HG02798 (cell line): ENCODE measurements at regions not wholly inside any gene's neighbourhood (a gene's known extent, or its start where the extent isn't known, plus 50 kb on each side); places are given as distances from the start of the nearest gene placed in this dataset.

Source experiments
- ATAC-seq: cut with Tn5 transposase; IDR thresholded peaks from one replicate; pipeline ENCODE4 v1.9.1; 2021; ENCODE audit warnings: mild to moderate bottlenecking; ENCODE audit not compliant: unreplicated experiment, poor library complexity

- ATAC-seq: no peak
Observed at GRCh38 chr11:119523539-119524157, 100.7 kb upstream of the THY1 start.

DNA sequence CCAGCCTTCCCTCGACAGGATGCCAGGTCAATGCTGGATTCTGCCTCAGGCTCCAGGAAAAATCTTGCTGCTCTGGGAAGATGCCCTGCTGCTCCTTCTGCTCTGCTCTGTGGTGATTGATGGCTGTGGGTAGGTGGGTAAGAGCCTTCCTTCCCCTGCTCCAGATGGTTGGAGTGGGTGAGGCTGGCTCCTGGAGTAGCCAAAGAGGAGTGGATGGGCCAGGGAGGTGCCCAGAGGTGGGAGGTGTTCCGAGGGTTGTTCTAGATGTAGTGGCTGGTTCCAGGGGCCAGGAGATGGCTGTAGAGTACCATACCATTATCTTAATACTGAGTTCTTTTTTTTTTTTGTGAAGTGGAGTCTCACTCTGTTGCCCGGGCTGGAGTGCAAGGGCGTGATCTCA, 99.6 kb upstream of the THY1 start:
- no peak for ATAC-seq

DNA sequence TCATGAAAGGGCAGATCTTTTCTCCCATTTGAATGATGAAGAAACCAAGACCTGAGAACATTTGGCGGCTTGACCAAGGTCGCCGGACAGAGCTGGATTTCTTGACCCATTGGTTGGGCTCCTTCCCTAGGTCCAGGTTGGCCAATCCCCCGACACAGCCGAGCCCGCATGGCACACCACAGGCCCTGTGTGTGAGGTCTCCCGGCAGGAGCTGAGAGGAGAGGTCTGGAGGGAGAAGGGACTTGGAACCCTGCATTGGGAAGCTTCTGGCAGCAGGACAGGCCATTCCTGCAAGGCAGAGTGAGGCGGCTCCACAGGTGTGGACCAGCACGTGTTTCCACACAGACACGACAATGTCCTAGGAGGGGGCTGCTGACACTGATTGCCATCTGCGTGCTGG, 98.6 kb upstream of the THY1 start:
- no peak for ATAC-seq

- ATAC-seq: no peak
Observed at GRCh38 chr11:119520966-119521365, 98.0 kb upstream of the THY1 start.

DNA sequence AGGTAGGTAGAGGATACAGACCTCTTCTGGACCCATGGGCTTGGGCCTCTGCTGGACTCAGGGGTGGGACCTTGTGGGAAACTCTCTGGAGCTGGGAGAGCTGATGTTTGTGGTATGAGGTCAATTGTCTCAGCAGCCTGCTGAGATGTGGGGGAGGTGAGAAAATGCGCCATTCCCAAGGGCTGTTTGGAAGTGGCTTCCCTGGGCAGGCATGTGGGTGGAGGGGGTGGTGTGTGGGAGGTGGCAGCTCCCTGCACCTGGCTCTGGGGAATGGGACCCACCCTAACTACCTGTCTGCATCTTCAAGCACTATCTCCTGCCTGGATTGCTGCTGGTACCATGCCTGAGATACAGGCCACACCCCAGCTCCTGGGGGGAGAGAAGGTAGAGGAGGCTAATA, 97.4 kb upstream of the THY1 start:
- ATAC-seq: no peak

DNA sequence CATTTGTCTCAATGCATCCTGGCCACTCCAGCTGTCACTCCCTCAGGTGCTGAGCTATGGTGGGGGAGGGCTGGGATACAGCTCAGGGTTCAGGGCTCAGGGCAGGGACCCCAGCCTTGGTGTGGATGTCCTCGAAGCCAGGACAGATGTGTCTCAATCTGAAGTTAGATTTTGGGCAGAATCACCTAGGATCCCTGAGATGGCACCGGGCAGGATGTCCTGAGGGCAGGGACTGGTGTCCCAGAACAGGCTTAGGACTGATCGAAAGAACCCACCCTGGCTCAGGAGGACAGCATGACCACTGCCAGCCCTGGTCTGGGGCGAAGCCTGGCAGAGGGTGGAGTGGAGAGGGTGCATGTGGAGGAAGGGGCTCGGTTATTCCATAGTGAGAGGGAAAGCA, 96.8 kb upstream of the THY1 start:
- ATAC-seq: no peak

DNA sequence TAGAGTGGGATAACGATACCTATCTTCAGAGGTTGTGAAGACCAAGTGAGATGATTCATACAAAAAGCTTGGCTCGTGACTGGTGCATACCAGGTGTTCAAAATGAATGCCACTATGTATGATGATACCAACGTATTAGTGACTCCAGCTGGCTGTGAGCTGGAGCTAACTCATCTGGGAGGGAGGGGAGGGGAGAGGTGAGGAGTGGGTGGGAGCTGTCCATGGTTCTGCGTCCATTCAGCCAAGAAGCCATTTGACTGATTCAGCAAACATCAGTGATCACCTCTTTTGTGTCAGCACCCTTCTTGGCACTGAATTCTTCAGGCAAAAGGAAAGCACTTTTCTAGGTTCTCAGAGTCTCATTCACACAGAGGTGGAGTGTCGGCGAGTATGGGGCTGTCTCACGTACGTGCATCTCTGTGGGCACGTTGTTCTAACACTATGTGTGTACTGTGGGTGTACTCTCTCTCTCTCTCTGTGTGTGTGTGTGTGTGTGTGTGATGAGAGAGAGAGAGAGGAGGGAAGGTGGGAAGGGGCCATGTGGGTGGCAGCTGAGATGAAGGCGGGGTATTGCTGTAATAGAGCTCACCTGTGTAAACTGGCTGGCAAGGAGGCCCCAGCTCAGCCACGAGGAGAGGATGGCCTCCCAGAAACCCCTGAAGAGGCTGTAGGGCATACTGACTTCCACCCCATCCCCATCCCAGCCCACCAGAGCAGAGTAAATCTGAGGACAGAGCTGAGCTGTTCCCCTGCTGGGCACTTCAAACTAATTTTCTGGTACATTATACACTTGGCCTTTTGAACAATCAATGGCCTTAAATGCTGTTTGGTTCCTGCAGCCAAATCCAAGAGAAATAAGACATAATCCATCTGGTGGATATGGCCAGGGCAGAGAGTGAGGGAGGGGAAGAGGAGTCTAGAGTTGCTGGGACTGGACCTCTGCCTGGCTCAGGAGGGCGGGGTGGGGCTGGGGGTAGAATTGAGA, 96.1 kb upstream of the THY1 start:
- no peak for ATAC-seq

DNA sequence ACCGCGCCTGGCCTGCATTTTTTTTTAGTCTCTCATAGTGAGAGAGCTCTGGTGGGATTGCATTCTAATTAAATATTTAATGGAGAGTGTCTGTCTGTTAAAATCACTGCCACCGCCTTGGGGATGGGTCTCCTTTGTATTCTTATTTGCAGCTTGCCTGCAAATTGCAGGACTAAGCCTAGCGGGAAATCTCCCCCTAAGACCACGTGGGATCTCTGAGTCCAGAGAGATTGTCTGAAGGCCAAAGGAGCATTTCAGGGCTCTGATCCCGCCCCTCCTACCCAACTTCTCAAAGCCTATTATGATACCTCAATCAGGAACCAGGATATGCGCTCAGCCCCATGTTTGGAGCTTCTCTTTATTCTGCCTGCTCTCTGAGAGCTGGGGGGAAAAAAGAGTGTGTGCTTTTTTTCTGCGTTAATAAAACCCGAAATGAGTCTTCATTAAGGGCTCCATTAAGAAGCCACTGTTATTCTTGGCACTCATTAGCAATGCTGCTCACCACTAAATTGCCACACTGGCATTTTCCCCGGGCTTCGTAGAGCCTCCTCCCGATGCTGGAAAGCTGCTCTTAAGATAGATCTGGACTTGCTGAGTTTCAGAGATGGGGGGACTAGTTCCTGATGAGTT, 92.9 kb upstream of the THY1 start:
- no peak for ATAC-seq

GRCh38 chr11:119513806-119514170, 90.8 kb upstream of the THY1 start:
- ATAC-seq: no peak

GRCh38 chr11:119513131-119513805, 90.3 kb upstream of the THY1 start:
- ATAC-seq: no peak

GRCh38 chr11:119512369-119512768, 89.4 kb upstream of the THY1 start:
- no peak for ATAC-seq

DNA sequence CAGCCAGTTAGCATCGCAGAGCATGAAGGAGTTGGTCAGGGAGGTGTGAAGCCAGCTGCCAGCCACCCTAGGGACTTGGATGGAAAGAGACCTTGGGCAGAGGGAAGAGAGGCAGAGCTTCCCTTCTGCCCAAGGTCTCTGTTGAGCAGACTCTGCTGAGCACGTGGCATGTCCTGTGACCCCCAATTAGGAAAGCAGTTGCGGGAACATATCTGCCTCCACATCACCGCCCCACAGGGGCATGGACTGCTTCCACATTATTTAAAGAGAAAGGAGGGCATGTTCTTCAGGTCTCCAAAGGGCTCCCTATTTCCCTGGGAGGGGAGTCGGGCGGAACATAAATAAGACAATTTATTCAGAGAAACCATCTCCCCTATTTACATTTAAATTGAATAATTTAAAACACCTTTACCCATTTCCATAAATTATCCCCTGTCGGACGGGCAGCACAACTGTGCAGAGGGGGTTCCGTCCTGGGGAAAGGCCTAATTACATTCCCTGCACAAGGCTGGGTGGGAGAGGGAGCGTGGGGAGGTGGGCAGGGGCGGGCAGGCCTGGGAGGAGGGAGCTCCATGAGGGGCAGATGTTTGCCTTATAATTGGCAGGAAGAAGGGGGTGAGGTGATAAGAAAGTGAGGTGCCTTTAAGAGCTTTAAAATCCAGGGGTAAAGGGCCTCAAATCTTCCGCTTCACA, 88.8 kb upstream of the THY1 start:
- ATAC-seq: no peak

GRCh38 chr11:119509969-119510401, 87.0 kb upstream of the THY1 start:
- ATAC-seq: peak; percentile 86

DNA sequence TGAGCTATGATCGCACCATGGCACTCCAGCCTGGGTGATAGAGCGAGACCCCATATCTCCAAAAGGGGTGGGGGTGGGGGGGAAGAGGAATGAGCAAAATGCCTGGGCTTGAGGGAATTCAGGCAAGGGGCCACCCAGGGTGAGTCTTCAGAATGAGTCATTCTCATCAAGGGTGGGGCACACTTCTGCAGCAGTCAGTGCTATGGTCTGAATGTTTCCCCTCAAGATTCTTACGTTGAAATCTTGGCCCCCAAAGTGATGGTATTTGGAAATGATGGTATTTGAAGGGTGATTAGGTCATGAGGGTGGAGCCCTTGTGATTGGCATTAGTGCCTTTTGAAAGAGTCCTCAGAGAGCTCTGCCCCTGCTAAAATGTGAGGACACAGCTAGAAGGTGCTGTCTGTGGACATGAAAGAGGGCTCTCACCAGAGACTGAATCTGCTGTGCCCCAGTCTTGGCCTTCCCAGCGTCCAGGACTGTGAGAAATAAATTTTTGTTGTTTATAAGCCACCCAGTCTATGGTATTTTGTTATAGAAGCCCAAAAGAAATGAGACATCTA, 86.4 kb upstream of the THY1 start:
- no peak for ATAC-seq

GRCh38 chr11:119506436-119506835, 83.5 kb upstream of the THY1 start:
- no peak for ATAC-seq

DNA sequence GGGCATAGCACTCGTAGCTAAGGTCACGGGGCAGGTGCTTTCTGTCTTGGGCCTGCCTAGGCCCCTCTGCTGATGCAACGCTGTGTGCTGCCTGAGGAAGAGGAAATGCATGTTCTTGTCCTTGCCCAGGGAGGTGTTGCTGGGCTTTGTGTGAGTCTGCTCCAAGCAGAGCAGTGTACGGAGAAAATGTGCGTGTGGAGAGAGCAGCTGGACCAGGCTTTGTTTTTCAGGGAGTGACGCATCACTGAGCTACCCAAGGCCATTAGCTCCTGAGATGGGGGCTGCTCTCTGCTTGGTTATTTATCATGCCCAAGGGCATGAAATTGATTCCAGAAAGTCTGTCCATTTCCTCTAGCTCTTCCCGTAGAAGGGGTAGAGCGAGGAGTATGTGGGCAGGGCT, 82.9 kb upstream of the THY1 start:
- no peak for ATAC-seq

DNA sequence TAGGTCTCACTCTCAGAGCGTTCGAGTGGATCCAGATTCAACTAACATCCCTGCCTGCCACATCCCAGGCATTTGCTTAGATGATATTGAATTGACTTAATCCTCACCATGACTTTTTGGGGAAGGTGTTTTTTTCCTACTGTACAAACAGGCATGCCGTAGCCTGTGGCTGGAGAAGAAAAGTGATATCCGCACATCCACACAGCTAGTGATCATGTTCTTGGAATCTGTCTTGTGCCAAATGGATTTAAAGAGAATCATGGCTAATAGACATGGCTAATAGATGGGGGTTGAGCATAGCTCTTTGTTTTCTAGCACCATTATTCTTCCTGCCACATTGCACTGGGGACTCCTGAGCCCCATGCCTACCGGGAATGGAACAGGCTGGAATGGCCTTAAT, 82.1 kb upstream of the THY1 start:
- no peak for ATAC-seq

- ATAC-seq: no peak
Observed at GRCh38 chr11:119504371-119504770, 81.4 kb upstream of the THY1 start.

- ATAC-seq: no peak
Observed at GRCh38 chr11:119501777-119502405, 78.9 kb upstream of the THY1 start.
